D341Med (cell line): ENCODE measurements at regions not wholly inside any gene's neighbourhood (a gene's known extent, or its start where the extent isn't known, plus 50 kb on each side); places are given as distances from the start of the nearest gene placed in this dataset.
"Not testable (repeated sequence)": the region's sequence is repeated elsewhere in the genome, so short reads cannot be mapped to it uniquely, and the experiment has no call there.

ENCODE experiments used
- DNase-seq: peaks from one replicate; pipeline ENCODE4 v3.0.0; 2012; ENCODE audit warnings: low spot score

DNA sequence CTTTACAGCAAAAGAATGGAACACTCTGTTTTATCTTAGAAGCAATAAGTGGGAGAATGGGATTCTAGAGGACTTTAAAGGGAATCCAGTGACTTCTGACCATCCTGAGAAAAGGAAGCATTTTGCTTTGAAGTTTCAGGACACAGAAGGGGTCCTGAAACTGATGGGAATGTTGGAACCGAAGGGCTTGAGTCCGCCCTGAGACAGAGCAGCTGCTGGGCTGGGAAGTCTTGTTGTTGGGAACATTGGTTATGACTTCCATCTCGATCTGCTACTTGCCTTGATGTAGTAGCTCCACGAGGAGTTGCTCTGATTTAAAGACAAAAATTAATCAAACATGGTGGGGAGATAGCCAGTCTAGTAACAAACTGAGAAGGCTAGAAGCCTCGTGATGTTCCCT lies 177.6 kb downstream of the JCAD start:
- DNase-seq, result no peak

DNA sequence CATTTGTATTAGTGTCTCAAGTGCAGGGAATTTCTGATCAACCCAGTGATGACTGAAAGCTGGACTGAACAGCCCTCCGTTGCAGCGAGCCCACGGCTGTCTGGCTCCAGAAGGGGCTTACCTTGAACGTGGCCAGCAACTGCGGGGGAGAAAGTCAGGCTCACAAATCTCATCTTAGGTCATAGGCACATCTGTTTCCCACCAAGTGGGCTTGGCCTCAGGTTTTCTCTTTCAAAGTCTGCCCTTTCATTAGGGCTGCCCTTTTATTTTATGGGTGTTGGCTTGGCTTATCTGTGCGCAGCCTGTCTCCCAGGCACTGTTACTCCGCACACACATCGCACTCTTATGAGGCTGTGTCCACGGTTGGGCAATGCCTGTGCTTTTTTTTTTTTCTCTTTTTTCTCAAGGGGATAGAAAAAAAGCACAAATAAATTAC lies 178.0 kb downstream of the JCAD start:
- no peak for DNase-seq

DNA sequence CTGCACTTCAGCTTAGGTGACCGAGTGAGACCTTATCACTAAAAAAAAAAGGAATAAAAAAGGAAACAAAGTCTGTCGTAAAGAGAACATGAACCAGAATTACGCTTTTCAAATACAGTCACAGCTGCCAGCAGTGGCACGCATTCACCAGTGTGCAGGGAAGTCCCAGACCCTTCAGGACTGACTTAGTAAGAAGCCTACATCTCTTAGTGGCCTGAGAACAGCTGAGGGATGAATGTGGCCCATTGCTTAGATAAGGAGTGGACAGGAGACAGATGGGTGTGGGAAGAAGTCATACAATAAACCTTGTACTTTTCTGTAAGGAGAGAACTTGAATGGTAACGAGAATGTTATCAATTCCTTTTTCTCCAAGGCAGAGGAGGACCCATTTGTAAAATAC lies 178.5 kb downstream of the JCAD start:
- DNase-seq, result no peak

DNA sequence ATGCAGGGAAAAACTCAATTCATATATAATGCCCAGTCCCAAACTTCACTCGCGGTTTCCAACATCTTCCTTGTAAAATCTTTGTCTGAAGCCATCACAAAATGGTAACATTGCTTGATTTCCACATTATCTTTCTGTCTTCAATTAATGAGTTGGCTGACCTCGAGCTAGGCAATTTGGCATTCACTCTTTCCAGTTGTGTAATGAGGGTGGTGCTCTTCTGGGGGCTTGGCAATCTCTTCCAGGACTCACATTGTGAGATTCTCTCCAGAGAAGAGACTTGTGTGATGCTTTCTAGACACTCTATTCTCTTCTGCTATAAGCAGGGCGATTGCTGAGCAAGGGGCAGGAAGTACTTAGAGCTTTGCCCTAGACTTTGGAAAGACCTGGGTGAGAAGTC lies 179.5 kb downstream of the JCAD start:
- DNase-seq, result no peak

DNA sequence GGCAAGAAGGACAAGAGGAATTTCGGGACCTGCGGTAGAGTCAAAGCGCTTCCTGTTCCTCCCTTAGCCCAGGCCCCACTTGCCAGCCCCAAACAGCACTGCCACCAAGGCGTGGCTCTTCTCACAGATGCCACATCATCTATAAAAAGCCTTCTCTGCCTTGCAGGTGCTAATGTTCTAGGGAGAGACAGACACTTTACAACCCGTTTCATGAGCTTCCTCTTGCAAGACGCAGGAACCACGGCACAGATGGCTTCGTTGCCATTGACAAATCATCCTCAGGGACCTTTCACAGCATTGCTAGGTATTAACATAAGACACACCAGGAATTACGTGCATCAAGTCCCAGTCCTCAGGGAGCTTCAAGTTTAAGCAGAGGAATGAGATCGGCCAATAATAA lies 180.9 kb downstream of the JCAD start:
- no peak for DNase-seq

DNA sequence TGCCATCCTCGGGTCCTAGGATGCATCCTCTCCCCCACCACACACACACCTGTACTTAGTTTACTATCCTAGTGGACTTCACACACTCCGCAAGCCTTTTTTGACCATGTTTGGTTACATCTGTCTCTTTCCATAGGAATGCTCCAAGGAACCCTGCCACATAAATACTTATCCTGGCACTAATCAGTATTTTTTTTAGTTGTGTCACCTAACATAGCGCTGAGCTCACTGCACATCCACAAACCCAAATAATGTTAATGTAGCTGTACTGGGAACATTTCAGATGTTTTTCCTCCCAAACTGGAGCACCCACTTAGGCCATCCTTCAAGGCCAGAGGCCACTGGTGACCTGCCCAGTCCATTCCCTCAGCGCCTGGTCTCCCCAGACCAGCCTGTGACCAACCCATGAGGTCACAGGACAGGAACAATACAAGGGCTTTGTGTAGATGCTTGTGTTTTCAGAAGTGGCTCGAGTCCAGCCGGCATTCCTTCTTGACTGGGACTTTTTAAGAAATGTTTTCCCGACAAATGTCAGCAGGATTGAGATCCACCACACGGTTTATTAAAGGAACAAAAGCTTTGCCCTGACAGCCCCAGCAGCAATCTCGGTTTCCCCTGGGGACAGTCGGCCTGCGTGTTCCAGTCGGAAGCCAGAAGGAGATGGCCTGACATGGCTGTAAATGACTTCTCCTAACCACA lies 181.4 kb downstream of the JCAD start:
- no peak for DNase-seq

DNA sequence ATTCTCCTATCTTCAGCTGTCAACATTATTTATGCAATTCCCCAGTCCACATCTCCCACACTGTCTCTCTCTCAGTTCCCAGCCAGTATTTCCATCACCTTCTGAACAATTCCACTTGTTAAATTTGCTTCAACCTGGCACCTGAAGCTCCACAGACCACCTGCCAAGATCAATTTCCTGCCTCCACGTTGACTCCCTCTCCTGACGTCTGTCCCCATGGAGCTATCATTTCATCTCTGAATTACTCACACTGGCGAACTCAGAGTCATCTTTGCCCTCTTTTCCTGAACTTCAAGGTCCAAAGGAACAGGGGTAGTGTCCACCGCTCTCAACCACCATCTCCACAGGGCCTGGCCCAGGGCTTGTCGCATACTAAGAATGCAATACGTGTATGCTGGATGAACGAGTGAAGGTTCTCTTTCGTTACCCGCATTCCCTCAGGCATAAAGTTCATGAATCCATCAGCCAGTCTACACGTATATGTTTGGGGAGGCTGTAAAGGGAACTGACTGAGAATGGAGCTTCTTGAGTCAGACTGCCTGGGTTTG lies 183.3 kb downstream of the JCAD start:
- no peak for DNase-seq

DNA sequence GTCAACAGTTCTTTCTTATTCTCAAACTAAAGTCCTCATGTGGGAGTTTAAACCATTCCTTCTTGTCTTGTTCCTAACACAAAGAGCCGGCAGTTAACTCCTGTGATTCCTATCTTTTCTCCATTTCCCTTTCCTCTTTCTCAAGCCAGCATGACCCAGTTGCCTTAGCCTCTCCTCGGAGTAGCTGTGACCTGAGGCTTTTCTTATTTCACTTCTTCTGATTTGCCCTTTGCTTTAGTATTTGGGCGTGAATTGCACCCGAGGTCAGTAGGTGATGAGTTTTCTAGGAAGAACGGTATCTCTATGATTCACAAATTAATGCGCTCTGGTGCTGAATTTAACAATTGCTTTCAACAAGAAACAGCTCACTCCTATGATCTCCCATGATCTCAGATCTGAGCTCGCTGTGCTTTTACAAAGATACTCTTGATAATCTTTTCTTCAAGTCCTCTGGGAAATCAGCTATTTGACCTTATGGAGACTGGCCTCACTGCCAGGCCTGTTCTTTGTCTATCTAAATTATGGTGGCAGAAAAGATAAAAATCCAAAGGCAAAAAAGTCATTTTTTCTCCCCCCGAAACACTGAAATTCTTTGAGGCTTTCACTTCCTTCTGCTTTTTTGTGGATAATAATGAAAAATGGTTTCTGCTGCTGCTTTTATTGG lies 184.6 kb downstream of the JCAD start:
- no peak for DNase-seq

DNA sequence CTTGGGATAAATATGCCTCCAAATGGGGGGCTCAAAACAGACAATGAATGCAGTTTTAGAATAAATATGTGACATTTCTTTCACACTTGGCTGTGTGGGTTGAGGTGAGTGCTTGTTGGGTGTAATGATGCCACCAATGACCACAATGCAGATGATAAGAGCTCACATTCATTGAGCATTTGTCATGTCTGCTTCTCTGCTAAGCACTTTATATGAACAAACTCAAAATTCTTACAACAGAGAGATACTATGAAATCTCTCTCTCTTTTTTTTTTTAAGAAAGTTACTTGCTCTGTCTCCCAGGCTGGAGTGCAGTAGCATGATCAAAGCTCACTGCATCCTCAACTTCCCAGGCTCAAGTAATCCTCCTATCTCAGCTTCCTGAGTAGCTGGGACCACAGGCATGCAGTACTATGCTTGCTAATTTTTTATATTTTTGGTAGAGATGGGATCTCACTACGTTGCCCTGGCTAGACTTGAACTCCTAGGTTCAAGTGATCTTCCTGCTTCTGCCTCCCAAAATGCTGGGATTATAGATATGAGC lies 185.4 kb downstream of the JCAD start:
- no peak for DNase-seq

DNA sequence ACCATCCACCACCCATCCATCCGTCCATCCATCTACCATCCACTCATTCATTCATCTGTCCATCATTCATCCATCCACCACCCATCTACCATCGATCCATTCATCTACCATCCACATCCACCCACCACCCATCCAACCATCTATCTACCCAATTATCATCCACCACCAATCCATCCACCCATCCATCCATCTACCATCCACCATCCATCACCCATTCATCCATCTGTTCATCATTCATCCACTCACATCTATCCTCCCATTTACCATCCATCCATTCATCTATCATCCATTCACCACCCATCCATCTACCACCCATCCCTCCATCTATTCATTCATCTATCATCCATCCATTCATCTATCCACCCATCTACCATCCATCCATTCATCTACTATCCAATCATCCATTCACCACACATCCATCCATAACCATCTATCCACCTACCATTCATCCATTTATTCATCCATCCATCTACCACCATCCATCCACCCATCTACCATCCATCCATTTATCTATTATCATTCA lies 188.8 kb downstream of the JCAD start:
- no peak for DNase-seq

DNA sequence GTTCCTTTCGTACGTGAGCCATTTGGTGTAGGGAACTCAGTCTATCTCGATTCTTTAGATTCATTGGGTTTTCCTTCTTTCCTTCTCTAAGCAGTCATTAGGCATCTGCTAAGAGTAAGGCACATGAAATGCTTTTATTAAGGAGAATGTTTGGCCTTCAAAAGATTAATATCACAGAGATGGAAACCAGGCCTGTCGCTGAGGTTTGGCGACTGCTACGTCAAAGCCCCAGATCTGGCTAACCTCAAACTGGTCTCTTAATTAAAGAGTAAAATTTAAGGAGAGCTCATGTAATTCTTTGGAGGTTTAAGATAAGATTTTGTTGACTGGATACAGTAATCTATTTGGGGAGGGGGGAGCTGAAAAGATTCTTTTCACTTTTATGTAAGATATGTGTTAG lies 189.8 kb downstream of the JCAD start:
- no peak for DNase-seq

DNA sequence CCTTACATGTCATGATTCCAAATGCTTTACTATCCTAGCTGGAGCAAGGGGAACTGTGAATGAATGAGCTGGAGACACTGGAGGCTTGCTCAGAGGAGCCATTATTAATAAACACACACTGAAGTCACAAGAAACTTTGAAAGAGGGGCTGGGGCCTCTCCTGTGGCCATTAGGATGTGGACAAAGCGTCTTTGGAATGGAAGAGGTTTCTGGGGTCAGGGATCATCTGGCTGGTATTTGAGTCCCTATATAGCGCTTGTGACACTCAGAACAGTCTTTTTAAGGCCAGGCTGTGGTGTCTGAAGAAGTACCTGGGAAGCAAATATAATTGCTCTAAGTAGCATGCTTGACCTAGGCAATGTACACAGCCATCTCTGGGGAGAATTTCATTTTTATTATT lies 193.0 kb downstream of the JCAD start:
- DNase-seq, result no peak

DNA sequence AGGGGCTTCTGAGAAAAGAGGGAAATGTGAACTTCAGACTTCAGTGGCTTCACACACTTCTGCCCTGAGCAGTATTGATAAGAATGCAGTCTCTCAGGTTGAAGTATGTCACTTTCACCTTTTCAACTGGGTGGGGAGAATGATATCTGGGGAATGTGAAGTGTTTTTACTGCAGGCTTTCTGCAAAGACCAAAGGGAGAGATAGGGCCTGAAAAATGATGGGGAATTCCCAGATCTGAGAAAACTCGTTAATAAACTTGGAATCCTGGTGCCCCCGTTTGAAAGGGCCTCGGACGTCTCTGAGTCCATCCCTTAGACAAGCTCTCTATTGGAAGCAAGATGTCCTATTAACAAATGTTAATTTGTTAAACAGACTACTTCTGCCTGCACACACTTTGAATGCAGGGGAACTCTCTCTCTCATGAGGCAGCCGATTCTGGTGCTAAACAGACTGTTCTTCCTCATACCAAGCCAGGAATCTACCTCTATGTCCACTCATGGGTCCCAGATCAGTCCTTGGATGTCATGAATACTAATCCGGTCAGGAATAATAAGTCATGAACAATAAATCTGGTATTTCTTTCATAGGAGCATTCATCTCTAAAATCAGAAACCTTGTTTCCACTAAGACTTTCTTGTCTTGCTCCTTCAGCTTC lies 193.6 kb downstream of the JCAD start:
- DNase-seq, result no peak

DNA sequence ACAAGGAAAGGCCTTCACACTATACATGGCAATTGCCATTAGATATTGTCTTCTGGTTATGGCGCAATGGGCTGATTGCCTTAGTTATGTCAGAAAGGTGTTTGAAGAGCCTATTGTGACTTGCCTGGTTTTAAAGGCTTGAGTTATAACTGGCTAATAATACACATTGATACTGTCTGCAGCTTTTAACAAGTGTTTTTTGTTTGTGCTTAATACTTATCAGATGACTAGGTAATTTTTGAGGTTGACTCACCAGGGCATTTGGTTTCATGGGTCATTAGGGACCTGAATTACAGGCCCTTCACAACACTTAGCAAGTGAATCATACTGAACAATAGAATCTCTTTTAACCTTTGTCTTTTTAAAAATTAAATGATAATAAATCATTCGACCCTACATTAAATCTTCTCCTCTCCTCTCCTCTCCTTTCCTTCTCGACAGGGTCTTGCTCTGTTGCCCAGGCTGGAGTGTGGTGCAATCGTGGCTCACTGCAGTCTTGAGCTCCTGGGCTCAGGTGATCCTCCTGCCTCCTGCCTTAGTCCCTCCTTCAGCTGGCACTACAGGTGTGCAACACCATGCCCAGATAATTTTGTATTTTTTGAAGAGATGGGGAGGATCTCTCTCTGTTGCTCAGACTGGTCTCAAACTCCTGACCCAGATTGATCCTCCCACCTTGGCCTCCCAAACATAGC lies 196.3 kb downstream of the JCAD start:
- DNase-seq, result no peak

DNA sequence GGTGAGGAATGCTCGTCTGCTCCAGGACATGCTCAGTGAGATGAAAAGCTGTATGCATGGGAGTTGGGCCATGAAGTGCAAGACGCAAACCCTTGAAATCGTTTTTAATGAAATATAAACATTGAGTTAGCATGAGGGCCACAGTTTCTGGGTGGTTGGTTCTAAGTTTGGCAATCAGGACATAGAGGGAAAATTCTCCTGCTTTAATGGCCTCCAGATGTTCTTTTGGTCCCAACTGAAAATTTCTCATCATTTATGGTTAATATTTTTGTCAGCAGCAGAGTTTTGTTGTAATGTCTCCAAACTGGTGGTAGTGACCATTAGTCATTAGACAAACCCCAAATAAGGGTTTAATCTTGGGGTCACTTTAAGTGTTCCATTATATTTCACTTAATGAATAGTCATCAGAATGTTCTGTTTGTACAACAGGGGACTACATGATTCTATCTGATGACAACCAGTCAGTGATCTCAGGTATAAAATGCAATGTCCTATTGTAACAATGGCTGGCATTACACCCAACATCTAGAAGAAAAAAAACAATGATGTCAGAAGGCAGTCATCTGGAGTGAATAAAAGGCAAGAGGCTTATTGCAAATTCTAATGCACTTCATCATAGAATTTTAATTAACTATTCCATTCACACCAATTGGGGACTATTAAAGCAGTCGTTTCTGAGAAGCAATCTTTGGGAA lies 197.4 kb downstream of the JCAD start:
- DNase-seq, result no peak

DNA sequence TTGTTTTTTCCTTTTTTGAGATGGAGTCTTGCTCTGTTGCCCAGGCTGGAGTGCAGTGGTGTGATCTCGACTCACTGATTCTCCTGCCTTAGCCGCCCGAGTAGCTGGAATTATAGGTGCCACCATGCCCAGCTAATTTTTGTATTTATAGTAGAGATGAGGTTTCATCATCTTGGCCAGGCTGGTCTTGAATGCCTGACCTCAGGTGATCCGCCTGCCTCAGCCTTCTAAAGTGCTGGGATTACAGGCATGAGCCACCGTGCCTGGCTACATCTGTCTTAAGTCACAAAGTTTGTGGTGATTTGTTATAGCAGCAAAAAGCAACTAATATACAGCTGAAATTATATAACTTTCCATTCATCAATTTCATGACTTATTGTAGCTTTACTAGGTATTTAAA lies 198.2 kb downstream of the JCAD start:
- DNase-seq, result not testable (repeated sequence)

DNA sequence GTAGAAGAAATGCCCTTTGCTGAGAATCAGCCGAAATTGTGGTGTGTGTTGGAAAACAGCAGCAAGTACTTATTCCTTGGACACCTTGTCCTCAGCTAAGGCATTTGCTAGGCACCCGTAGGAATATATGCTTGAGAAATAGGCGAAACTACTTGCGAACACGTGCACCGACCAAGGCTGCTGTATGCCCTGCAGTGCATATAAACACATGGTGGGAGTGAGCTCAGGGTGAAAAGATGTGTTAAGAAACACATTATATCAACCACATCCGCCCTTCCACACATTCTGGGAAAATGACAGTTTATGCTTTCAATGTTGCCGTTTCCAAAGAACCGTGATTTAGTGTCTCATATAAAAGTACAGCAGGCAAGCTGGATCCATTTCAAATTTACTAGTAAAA lies 199.2 kb downstream of the JCAD start:
- no peak for DNase-seq

DNA sequence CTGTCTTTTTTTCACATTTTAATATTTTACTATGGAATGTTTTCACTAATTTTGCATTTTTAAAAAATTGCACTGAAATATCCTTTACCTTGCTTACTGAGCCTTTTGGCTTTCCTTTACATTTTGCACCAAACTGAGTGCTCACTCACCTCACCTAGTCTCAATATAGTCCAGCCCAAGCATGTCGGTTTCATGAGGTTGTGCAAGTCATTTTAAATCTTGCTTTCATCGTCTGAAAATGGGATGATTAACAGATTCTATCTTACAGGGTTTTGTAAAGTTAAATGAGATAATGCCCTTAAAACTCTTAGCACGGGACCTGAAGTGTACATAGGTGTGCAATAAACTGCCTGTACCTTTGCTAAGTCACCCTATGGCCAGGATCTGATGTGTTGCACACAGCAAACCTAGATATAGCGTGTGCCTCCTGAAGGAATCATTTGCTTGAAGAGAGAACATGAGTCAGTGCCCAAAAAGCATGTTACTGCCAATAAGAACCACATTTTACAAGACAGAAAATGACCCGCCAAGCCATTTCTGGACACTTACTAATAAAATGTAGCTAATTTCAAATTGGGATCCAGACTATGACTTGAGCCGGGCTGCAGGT lies 199.8 kb downstream of the JCAD start:
- DNase-seq, result no peak

DNA sequence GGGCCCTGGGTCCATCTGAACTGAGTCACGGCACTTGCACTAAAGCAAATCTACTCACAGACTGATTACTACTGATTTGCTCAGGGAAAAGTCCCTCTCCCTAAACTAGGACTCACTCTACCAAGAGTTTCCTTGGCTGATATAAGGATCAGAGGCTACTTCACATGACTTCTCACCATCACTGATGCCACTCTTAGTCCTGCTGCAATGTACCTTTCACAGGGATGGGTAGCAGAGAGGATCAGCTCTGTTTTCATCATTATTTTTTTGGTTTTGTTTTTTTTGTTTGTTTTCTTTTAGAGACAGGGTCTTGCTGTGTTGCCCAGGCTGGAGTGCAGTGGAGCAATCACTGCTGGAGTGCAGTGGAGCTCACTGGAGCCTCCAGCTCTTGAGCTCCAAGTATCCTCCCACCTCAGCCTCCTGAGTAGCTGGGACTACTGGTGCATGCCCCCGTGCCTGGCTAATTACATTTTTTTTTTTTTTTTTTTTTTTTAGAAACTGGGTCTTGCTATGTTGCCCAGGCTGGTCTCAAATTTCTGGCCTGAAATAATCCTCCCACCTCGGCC lies 200.6 kb downstream of the JCAD start:
- no peak for DNase-seq

DNA sequence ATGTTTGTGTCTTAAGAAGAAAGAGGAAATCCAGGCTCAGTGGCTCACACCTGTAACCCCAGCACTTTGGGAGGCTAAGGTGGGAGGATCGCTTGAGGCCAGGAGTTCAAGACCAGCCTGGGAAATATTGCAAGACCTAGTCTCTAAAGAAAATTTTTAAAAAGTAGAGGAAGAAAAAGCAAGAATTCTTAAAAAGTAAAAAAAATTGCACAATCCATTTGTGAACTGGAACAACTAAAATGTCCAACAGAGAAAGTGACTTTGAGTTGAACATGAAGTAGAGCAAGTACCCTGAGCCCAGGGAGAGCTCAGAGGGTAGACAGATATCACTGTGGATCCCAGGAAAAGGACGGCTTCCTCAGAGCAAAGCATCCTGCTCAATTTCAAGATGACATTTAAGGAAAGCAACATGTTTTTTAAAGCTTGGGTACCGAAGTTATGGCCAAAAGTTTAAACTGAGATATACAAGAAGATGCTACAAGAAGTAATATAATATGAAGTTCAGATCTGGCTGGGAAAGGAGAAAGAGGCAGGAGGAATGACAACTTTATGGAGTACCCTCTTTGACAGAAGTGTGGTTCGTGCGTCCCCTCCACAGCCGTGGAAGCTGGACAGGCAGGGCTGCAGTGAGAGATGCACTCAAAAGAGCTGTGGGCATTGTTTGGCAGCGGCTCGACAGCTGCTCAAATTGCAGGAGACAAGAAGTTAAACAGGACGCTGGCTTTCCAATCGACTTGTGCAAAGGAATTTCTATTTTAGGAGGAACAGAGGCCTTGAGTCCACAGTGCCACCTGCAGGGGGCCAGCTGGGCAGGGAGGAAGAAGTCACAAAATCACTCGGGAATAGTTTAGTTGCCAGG lies 201.3 kb downstream of the JCAD start:
- DNase-seq, result no peak
